Stimulated activated CD8-positive, alpha-beta memory T cell treated with anti-CD3 and anti-CD28 coated beads, Interleukin-15, amount 100 ng/mL, for 24 hours (primary cell): ENCODE measurements at regions not wholly inside any gene's neighbourhood (a gene's known extent, or its start where the extent isn't known, plus 50 kb on each side); places are given as distances from the start of the nearest gene placed in this dataset.
"Not testable (repeated sequence)": the region's sequence is repeated elsewhere in the genome, so short reads cannot be mapped to it uniquely, and the experiment has no call there.

Source experiments
- DNase-seq: peaks from one replicate; pipeline ENCODE4 v3.0.0-alpha.2; 2020; ENCODE audit warnings: low read depth

GRCh38 chr15:77896147-77897112 lies 181.1 kb downstream of the TBC1D2B start:
- not testable (repeated sequence) for DNase-seq

GRCh38 chr15:77895742-77896141 lies 181.8 kb downstream of the TBC1D2B start:
- DNase-seq, result no peak

GRCh38 chr15:77895145-77895544 lies 182.4 kb downstream of the TBC1D2B start:
- not testable (repeated sequence) for DNase-seq

- not testable (repeated sequence) for DNase-seq
Observed at GRCh38 chr15:77893671-77894640, 183.6 kb downstream of the TBC1D2B start.

- not testable (repeated sequence) for DNase-seq
Observed at GRCh38 chr15:77893246-77893645, 184.3 kb downstream of the TBC1D2B start.

GRCh38 chr15:77892335-77892734 lies 185.2 kb downstream of the TBC1D2B start:
- DNase-seq, result no peak

- DNase-seq, result not testable (repeated sequence)
Observed at GRCh38 chr15:77891862-77892261, 185.6 kb downstream of the TBC1D2B start.

- DNase-seq, result not testable (repeated sequence)
Observed at GRCh38 chr15:77890911-77891801, 186.4 kb downstream of the TBC1D2B start.

- not testable (repeated sequence) for DNase-seq
Observed at GRCh38 chr15:77889828-77890725, 187.4 kb downstream of the TBC1D2B start.

GRCh38 chr15:77889009-77889806 lies 188.3 kb downstream of the TBC1D2B start:
- no peak for DNase-seq

- DNase-seq, result not testable (repeated sequence)
Observed at GRCh38 chr15:77887563-77888429, 189.7 kb downstream of the TBC1D2B start.

GRCh38 chr15:77886805-77887448 lies 190.6 kb downstream of the TBC1D2B start:
- no peak for DNase-seq

GRCh38 chr15:77885877-77886500 lies 191.5 kb downstream of the TBC1D2B start:
- not testable (repeated sequence) for DNase-seq

GRCh38 chr15:77883012-77883411 lies 194.5 kb downstream of the TBC1D2B start:
- not testable (repeated sequence) for DNase-seq

- DNase-seq, result no peak
Observed at GRCh38 chr15:77881950-77882349, 195.6 kb downstream of the TBC1D2B start.

- not testable (repeated sequence) for DNase-seq
Observed at GRCh38 chr15:77881535-77881934, 196.0 kb downstream of the TBC1D2B start.

- DNase-seq, result not testable (repeated sequence)
Observed at GRCh38 chr15:77879466-77879865, 198.0 kb downstream of the TBC1D2B start.
